GM19467 (cell line): ENCODE measurements at regions not wholly inside any gene's neighbourhood (a gene's known extent, or its start where the extent isn't known, plus 50 kb on each side); places are given as distances from the start of the nearest gene placed in this dataset.
"Not testable (repeated sequence)": the region's sequence is repeated elsewhere in the genome, so short reads cannot be mapped to it uniquely, and the experiment has no call there.

Experiments used
- ATAC-seq: cut with Tn5 transposase; IDR thresholded peaks from one replicate; pipeline ENCODE4 v1.9.1; 2021; ENCODE audit warnings: mild to moderate bottlenecking, moderate library complexity; ENCODE audit not compliant: unreplicated experiment

- no peak for ATAC-seq
Observed at GRCh38 chr12:33672836-33673577, 233.4 kb upstream of the SYT10 start.

DNA sequence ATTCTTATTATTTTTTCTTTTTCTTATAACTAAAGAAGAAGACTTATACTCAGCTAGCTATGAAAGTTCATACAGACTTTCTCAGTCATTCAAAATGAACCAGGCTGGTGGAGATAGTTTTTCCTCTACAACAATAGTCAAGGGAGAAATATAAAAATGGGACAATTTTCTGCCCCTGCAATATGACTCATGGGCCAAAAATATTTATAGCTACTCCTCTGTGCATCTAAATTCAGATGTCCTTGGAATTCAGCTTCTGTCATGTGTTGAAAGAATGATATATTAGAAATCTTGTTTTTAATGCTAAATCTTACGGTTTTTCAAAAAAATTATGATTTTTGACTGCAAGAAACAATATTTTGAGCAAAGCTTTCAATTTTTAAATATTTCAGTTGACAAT is 237.2 kb upstream of the SYT10 start:
- no peak for ATAC-seq

DNA sequence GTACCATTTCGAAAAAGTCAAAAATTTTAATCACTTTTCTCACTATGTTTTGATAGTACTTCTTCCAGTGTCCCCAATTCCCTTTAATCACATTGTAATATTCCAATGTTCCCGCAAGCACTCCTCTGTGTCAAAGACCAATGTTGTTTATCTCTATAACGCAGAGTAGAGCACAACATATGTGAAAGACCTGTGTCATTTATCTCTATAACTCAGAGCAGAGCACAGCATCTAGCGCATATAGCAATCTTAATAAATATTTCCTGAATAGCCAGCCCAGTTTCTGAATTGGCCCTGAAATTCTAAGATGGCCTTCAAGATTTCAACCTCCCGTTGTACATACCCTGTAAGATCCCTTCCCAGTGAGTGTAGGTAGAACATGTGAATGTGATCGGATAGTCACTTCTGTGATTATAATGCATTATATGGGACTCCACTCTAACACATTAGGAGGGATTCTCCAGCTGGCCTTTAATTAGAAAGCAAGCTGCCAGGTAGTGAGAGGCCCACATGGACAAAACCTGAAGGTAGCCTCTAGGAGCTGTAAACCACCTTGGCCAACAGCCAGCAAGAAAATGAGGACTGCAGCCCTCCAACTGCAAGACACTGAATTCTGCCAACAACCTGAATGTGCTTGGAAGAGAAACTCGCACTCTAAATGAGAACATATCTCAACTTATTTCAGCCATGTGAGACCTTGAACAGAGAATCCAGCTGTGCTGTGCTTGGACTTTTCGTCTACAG is 238.8 kb upstream of the SYT10 start:
- ATAC-seq = no peak

DNA sequence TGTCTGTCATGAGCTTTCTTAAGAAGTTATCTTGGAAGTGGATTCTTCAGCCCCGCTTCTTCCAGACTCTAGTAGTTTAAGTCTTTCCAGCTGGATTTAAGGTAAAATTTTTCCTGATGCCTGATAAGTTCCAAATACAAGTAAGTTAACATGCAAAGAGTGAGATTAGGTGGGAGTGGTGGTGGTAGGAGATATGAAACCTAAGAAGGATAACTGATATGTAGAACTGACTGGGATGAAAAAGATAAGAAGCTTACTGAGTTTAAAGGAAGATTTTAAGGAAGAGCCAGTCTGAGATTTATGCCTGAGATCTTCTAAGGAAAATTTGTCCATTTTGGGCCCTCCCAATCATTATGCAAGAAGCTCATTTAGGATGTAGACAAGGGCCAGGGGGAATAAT is 250.9 kb upstream of the SYT10 start:
- no peak for ATAC-seq

GRCh38 chr12:33703221-33703620 is 263.6 kb upstream of the SYT10 start:
- ATAC-seq = no peak

GRCh38 chr12:33706927-33707326 is 267.3 kb upstream of the SYT10 start:
- no peak for ATAC-seq

DNA sequence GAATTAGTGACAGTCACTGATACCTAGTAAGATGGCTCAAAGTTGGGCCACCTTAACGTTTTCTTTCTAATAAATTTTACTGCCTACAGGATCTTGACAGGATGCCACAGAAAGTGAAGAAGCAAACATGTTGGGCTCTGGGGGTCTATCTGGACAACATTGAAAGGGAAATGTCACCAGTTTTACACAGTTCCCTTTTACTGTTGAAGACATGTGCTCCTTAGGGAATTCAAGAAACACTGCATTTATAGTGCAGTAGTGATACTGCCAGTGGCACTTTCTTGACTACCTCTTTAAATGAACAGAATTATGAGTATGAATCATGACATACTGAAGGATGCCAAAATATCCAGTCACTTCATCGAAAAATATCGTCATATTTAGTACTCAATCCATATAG is 269.3 kb upstream of the SYT10 start:
- no peak for ATAC-seq

DNA sequence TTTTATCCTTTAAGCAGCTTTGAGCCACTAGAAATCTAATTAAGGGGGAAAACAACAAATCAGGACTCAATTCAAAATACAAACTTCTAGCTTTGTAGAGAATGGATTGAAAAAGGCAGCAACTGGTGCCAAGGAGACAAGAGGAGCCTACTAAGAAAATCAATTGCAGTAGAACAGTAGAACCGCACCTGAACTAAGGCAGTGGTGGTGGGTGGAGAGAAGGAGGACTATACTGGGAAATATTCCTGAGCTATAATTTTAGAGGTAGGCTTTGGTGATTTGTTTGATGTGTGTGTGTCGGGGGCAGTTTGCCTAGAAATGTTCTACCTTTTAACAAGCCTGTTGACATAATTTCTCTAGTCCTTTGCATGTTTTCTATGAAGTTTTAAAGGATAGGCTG is 270.9 kb upstream of the SYT10 start:
- ATAC-seq = no peak

GRCh38 chr12:33718631-33719030 is 279.0 kb upstream of the SYT10 start:
- ATAC-seq = no peak

- no peak for ATAC-seq
Observed at GRCh38 chr12:33721561-33721960, 281.9 kb upstream of the SYT10 start.

- ATAC-seq = no peak
Observed at GRCh38 chr12:33724867-33725266, 285.2 kb upstream of the SYT10 start.

DNA sequence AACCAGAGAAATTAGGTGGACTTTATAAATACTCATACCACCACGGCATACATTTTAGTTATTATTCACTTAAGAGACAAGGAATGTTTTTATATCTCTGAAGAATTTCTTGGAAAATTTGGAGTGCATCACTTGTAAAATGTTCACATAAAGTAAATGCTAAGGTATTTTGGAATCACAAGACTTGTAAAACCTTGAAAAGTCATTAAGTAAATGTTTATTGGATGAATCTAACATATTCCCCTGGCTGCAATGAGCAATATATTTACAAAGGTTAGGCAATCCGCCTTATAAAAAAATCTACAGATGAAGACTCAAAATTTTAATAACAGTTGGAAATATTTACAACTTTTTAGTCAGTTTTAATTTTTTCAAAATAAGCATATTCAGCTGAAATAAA is 287.4 kb upstream of the ALG10 start:
- no peak for ATAC-seq

- ATAC-seq = no peak
Observed at GRCh38 chr12:33752854-33753253, 269.4 kb upstream of the ALG10 start.

GRCh38 chr12:33757701-33758100 is 264.6 kb upstream of the ALG10 start:
- no peak for ATAC-seq

DNA sequence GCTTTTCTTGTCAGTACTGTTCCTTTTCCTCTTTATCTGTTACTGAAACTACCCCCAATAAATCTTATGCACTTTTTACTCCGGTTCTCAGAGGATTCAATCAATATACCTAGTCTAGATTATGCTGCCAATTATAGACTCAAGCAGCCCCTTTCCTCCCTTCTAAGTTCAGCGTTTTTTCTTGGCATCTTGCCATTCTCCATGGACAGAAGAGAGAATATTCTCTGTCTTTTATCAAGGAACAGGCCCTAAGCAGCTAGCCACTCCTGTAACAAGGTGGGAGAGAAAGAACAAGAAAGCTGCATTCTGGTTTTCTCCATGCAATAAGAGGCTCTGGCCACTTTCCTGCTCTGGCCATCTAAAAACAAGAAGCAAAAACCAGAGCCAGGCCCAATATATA is 263.0 kb upstream of the ALG10 start:
- ATAC-seq = no peak

DNA sequence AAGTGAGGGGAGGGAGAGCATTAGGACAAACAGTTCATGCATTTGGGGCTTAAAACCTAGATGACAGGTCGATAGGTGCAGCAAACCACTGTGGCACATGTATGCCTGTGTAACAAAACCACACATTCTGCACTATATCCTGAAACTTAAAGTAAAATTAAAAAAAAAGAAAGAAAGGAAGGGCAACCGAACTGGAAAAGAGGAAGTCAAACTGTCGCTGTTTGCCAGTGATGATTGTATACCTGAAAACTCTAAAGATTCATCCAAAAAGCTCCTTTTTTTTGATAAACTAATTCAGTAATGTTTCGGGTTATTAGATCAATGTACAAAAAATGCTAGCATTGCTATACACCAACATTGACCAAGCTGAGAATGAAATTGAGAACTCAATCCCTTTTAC is 259.0 kb upstream of the ALG10 start:
- ATAC-seq = no peak

GRCh38 chr12:33770652-33771051 is 251.6 kb upstream of the ALG10 start:
- ATAC-seq = no peak

DNA sequence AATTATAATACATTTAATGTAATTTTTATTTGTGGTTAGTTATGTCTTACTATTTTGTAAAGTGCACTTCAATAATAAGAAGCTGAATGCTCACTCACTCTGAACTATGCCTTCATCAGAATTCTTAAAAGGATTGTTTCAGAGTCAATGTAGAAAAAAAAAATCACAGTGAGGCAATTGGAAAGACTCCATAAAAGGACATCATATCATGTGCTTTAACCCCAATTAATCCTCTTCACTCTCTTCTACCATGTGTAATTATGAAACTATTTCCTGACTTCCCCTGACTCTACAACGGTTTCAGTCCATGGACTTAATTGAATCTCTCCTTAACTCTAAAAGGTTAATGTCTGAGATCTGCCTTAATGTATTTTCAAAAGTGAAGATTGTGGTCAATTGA is 250.4 kb upstream of the ALG10 start:
- ATAC-seq = no peak

DNA sequence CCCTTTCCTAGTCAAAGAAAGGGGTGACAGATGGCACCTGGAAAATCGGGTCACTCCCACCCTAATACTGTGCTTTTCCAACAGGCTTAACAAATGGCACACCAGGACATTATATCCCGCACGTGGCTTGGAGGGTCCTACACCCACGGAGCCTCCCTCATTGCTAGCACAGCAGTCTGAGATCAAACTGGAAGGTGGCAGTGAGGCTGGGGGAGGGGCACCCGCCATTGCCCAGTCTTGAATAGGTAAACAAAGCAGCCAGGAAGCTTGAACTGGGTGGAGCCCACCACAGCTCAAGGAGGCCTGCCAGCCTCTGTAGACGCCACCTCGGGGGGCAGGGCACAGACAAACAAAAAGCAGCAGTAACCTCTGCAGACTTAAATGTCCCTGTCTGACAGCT is 249.2 kb upstream of the ALG10 start:
- ATAC-seq = not testable (repeated sequence)

DNA sequence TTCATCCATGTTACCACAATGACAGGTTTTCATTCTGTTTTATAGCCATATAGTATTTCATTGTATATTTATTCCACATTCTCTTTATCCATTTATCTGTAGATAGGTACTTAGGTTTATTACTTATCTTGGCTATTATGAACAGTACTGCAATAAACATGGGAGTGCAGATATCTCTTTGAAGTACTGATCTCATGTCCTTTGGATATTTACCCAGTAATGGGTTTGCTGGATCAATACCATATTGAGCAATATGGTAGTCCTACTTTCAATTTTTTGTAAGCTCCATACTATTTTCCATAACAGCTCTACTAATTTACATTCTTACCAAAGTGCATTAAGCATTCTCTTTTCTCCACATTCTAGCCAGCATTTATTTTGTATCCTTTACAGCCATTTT is 235.8 kb upstream of the ALG10 start:
- ATAC-seq = no peak

DNA sequence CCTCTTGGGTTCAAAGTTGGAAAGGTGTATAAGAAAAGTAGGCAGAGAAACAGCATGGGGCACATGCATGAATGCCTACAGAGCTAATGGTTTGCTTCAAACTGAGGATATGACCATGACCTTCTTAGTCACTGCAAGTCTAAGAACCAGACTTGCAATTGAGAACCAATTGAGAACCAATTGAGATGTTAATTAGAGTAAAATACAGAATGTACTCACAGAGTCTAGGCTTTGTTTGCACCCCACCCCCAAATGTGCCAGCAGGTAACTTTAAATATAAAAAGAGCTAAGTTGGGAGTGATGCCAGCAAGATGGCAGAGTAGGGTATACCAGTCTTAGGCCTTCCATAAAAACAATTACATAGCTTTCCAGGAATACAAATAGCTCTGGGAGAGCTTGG is 227.3 kb upstream of the ALG10 start:
- no peak for ATAC-seq

DNA sequence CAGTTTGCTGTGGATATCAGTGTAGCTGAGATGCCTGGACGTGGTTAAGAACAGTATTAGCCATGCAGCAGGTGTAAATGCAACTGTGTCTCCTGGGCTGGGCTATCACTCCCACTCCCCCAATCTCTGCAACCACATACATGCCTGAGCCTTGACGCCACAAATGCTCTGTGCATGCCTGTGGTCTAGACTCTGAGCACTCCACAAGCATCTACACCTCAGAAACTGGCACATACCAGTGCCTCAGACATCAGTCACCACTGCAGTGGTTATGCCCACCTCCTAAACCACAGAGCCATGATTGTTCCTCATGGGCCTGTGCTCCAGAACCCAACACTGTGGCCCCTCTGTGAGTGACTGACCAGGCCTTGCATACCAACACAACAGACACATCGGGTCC is 226.8 kb upstream of the ALG10 start:
- ATAC-seq = no peak

DNA sequence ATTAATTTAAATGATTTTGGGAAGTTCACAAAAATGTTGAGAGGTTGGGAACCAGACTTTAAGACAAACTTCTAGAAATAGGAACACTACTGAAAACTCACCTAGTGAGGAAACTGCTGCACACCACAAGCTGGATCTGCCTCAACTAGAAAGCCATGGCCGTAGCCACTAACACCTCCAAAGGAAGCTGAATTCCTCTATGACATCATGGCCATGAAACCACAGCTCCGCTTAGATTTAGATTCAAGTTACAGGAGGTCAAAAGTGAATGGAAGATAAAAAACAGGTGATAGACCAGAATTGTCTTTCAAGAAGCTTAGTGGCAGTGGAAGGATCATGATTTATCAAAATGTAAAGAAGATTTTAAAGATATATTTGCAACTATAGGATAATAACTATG is 208.8 kb upstream of the ALG10 start:
- ATAC-seq = no peak
